ENCODE measurements at regions not wholly inside any gene's neighbourhood (a gene's known extent, or its start where the extent isn't known, plus 50 kb on each side); places are given as distances from the start of the nearest gene placed in this dataset.

DNA sequence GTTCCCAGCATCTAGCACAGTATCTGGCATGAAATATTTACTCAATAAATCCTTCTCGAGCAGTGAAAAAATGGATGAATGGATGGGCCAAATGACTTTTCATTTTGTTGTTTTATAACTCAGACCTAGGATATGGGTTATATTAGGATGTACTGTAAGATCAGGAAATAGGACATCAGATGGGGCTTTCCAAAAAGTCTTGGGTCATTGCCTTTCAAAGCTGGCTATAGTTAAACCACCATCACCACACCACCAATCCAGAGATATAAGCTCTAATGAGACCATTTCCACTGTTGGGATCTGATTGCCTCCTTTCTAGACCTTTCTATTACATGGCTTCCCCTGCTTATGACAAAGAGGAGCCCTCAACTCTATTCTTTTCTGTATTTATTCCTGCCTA is 525.0 kb upstream of the TCF4 start (continued):
- TF ChIP-seq CTCF (tag by site-specific recombination; IDR thresholded peaks at IDR 0.05) (no peak), ZNF560 (tag by site-specific recombination; IDR thresholded peaks at IDR 0.05; ENCODE audit: borderline replicate concordance) (no peak), ZXDB (tag by site-specific recombination; IDR thresholded peaks at IDR 0.05) (no peak), ZNF302 (tag by site-specific recombination; IDR thresholded peaks at IDR 0.05; ENCODE audit: low read depth) (no peak), ZNF571 (tag by site-specific recombination; IDR thresholded peaks at IDR 0.05) (no peak), ZNF747 (tag by site-specific recombination; IDR thresholded peaks at IDR 0.05) (no peak), ZNF18 (tag by site-specific recombination; IDR thresholded peaks at IDR 0.05) (no peak), ZNF24 (tag by site-specific recombination; IDR thresholded peaks at IDR 0.05) (no peak)
- TF ChIP-seq, protein P1, sequence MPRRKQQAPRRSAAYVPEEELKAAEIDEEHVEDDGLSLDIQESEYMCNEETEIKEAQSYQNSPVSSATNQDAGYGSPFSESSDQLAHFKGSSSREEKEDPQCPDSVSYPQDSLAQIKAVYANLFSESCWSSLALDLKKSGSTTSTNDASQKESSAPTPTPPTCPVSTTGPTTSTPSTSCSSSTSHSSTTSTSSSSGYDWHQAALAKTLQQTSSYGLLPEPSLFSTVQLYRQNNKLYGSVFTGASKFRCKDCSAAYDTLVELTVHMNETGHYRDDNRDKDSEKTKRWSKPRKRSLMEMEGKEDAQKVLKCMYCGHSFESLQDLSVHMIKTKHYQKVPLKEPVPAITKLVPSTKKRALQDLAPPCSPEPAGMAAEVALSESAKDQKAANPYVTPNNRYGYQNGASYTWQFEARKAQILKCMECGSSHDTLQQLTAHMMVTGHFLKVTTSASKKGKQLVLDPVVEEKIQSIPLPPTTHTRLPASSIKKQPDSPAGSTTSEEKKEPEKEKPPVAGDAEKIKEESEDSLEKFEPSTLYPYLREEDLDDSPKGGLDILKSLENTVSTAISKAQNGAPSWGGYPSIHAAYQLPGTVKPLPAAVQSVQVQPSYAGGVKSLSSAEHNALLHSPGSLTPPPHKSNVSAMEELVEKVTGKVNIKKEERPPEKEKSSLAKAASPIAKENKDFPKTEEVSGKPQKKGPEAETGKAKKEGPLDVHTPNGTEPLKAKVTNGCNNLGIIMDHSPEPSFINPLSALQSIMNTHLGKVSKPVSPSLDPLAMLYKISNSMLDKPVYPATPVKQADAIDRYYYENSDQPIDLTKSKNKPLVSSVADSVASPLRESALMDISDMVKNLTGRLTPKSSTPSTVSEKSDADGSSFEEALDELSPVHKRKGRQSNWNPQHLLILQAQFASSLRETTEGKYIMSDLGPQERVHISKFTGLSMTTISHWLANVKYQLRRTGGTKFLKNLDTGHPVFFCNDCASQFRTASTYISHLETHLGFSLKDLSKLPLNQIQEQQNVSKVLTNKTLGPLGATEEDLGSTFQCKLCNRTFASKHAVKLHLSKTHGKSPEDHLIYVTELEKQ (tag by site-specific recombination; IDR thresholded peaks at IDR 0.05; ENCODE audit: borderline replicate concordance), result no peak

- Histone ChIP-seq H3K9me3 (ENCODE audit: control insufficient read depth, insufficient read depth, low read depth, low read length) (no peaks in the 10 kb centered on the region), H3K36me3 (ENCODE audit: control insufficient read depth in 2 of 2, insufficient read depth in 1 of 2, low read length in 2 of 2) (no peaks in the 10 kb centered on the region), H3K27ac (ENCODE audit: extremely low read depth, low read depth, low read length) (no peak overlapping the region), H3K4me3 (ENCODE audit: low read depth, low read length) (no peak overlapping the region), H3K4me1 (ENCODE audit: control insufficient read depth, insufficient read depth, low read length) (no peaks in the 10 kb centered on the region)
- CTCF ChIA-PET, result interaction anchor here (0.7 kb wide), 1 partner anchor 919 kb away, joined by 3 read pairs; no protein-coding TSS in a partner anchor
- POLR2A ChIA-PET, result no interaction called here
- TF ChIP-seq ZNF239 (tag by site-specific recombination; IDR thresholded peaks at IDR 0.05) (no peak), ZNF221 (tag by site-specific recombination; IDR thresholded peaks at IDR 0.05; ENCODE audit: borderline replicate concordance) (no peak), ZNF335 (tag by site-specific recombination; conservative IDR thresholded peaks at IDR 0.05) (no peak), ZNF169 (tag by site-specific recombination; IDR thresholded peaks at IDR 0.05) (no peak), OSR2 (tag by site-specific recombination; IDR thresholded peaks at IDR 0.05) (no peak), PBX3 (CRISPR knock-in tag; IDR thresholded peaks at IDR 0.05) (no peak), ZNF677 (tag by site-specific recombination; IDR thresholded peaks at IDR 0.05) (no peak), ZNF138 (tag by site-specific recombination; IDR thresholded peaks at IDR 0.05; ENCODE audit: borderline replicate concordance) (no peak), EGR2 (tag by site-specific recombination; IDR thresholded peaks at IDR 0.05; ENCODE audit: low read depth) (no peak), HOXC10 (CRISPR knock-in tag; IDR thresholded peaks at IDR 0.05) (no peak), ZNF529 (tag by site-specific recombination; IDR thresholded peaks at IDR 0.05; ENCODE audit: insufficient replicate concordance) (no peak)
Measured at GRCh38 chr18:56112013-56112749, 524.2 kb upstream of the TCF4 start.
